HG03159 (cell line): ENCODE measurements at regions not wholly inside any gene's neighbourhood (a gene's known extent, or its start where the extent isn't known, plus 50 kb on each side); places are given as distances from the start of the nearest gene placed in this dataset.
"Not testable (repeated sequence)": the region's sequence is repeated elsewhere in the genome, so short reads cannot be mapped to it uniquely, and the experiment has no call there.

Experiments used
- ATAC-seq: cut with Tn5 transposase; IDR thresholded peaks from one replicate; pipeline ENCODE4 v1.9.1; 2021; ENCODE audit warnings: mild to moderate bottlenecking, moderate library complexity; ENCODE audit not compliant: unreplicated experiment

DNA sequence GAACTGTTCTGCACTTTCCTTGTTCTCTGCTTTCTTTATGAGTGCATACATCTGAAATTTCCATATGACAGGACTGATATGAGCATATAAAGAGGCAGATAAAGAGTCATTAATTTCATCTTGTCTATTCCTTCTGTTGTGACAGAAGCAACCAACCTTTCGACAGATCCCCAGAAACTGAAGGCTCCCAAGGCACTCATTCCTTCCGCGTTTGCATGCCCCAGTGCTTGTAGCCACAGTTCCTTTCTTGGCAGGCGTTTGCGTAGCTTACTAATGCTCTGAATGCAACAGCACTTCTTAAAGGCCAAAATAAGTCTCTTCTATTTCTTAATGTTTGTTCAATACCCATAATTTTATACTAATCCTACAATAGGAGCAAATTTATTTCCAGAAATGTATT, 94.0 kb upstream of the TBL1X start:
- ATAC-seq = no peak

DNA sequence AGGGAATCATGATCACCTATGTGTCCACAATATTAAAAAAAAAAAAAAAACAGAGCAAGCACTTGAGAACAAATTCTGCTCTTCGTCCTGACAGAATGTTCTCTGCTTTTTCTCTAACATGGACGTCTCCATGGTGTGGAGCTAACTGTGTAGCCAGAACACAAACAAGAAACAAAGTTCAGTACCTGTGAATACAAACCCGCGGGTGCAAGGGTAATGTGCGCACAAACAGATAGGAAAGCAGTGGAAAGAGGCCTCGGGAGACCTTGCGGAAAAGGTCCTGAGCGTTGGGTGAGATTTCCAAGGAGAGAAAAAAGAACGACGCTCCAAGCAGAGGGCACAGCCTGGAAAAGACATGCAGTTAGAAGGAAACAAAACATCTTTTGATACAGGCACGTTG, 92.0 kb upstream of the TBL1X start:
- no peak for ATAC-seq

DNA sequence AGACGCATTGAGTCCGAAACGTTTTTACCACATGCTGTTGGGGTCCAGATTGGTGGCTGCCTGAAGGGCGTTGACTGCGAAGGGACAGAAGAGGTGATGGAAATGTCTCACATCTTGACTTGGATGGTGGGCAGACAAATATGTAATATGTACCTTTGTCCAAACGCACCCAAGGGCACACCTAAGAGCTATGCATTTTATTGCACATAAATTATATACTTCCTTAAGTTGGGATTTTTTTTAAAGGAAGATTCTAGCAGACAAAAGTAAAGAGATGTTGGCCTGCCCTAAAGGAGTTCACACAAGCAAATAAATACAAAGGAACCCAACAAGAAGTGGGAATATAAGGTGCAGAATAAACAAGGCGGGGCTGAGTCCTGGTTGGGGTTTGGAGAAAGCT, 91.1 kb upstream of the TBL1X start:
- ATAC-seq = no peak

DNA sequence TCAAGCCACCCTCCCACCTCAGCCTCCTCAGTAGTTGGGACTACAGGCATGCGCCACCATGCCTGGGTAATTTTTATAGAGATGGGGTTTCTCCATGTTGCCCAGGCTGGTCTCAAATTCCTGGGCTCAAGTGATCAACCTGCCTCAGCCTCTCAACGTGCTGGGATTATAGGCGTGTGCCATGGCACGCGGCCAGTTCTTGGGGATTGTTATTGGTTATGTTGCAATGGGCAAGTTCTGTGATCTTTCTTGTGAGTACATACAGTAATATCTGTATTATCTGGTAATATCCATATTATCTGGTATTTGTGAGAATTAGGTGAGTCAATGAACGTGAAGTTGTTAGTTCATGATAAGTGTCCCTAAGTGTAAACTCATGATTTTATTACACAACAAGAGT, 90.3 kb upstream of the TBL1X start:
- ATAC-seq = no peak

DNA sequence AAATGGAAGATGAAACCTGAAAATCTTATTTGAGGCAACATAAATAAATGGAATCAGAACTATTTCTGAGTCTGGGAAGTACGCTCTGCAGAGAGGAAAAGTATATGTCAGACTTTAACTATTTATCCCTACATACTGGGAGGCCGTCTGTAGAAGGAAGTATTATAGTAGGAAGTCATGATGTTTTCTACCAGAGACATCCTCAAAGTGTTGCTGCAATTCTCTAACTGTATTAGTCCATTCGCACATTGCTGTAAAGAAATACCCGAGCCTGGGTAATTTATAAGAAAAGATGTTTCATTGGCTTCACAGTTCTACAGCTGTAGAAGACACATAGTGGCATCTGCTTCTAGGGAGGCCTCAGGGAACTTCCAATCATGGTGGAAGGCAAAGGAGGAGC, 88.7 kb upstream of the TBL1X start:
- ATAC-seq = no peak

DNA sequence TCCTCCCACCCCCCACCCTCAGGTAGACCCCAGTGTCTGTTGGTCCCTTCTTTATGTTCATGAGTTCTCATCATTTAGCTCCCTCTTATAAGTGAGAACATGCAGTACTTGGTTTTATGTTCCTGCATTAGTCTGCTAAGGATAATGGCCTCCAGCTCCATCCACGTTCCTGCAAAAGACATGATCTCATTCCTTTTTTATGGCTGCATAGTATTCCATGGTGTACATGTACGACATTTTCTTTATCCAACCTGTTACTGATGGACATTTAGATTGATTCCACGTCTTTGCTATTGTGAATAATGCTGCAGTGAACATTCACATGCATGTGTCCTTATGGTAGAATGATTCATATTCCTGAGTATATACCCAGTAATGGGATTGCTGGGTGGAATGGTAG, 87.6 kb upstream of the TBL1X start:
- not testable (repeated sequence) for ATAC-seq

DNA sequence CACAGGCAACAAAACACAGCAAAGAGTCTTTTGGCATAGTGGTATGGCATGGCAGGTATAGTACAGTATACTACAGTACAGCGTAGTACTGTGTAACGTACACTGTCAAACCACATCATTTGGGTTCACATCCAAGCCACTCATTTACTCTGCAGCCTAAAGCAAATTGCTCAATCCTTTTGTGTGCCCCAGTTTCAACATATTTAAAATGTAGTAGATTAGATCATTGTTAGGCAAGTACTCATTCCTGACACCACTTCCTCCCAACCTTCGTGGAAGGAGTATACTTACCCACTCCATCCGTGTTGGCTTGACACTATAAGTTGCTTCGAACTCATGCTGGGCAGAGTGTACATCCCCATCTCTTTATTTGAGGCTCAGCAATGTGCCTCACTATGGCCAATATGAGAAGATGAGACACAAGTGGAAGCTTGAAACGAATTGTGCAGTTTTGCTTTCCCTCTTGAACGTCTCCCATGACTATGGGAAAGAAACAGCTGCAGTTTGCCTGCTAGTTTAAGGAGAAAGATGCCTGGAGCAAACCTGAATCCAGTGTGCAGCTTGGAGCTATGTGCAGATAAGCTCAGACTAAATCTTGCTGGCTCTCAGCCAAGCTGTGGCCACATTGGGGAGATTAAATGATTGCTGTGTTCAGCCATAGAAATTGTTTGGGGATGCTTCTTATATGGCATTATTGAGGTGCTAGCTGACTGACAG, 85.7 kb upstream of the TBL1X start:
- ATAC-seq = no peak

DNA sequence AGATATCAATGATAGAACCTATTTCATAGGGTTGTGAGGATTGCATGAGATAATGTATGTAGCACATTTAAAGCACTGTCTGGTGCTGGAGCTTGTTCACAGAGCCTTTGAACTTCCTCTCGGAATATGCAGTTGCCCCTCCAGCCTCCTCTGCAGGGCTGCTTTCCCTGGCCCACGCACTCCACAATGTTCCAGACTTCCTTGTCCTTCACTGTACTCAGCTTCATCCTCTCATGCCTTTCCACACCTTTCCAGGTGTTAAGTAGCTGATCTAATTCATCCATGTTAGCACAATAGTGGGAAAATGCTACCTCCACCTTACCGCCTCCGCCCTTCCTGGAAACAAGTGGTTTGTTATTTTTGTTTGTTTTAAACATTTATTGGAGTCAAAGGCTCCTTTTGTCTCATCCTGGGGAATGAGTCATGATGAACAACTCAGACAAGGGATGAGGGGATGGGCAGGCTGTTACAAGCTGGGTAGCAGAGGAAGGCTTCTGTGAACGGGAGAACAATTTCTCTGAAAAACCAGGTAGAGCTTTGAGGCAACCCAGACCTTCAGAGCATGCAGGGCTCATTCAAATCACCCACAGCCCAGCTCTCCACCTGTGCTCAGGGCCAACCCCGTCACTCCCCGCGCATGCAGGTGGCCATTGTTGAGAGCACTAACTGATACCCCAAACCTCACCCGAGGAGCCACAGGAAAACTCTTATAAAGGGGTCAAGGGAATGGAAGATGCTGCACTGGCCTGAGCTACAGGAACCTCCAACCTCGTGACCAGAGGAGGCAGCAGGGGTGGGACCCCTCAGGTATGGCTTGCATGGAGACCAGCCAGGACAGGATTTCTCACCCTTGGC, 84.9 kb upstream of the TBL1X start:
- ATAC-seq = no peak

DNA sequence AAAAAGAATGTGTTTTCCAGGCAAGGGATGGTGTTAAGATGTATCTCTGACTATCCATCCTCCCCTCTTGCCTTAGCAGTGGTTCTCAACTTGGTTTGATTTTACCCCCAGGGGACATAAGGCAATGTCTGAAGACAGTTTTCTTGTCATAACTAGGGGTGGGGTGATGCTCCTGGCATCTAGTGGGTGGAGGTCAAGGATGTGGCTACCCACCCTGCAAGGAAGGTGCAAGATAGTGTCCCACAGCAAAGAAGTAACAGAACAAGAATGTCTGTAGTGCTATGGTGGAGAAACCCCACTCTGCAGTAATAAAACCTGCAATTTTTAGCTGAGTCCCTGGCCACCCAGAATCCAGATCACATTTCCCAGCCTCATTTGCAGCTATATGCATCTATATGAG, 81.2 kb upstream of the TBL1X start:
- no peak for ATAC-seq

DNA sequence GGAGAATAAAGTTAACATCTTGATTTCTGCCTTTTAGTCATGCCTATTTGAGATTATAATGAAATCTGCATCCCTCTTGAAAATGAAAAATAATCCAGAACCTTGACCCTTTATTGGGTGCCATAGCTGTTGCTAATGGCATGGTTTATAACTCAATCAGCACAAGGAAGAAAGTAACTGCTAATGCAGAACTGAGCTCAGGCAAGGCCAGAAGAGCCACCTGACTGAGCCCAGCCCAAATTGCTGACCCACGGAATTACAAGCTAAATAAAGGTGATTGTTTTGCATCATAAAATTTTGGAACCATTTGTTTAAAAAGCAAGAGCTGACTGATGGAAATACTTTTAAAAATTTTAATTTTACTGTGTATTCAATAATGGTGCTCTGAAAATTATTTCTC, 76.4 kb upstream of the TBL1X start:
- no peak for ATAC-seq

DNA sequence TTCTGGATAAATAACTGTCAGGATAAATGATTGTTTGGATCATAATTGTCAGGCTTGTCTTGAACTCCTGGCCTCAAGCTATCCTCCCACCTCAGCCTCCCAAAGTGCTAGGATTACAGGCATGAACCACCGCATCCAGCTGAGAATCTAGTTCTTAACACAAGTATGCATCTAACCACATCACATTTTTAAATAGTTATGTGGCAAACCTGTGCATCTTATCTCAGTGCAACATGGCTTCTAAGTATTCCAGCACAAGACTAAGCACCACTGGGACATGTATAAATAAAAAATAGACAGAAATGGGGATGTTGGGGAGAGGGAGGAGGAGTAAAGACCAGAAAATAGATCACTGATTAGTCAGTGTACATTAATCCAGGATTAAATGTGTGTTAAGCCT, 74.7 kb upstream of the TBL1X start:
- ATAC-seq = no peak

DNA sequence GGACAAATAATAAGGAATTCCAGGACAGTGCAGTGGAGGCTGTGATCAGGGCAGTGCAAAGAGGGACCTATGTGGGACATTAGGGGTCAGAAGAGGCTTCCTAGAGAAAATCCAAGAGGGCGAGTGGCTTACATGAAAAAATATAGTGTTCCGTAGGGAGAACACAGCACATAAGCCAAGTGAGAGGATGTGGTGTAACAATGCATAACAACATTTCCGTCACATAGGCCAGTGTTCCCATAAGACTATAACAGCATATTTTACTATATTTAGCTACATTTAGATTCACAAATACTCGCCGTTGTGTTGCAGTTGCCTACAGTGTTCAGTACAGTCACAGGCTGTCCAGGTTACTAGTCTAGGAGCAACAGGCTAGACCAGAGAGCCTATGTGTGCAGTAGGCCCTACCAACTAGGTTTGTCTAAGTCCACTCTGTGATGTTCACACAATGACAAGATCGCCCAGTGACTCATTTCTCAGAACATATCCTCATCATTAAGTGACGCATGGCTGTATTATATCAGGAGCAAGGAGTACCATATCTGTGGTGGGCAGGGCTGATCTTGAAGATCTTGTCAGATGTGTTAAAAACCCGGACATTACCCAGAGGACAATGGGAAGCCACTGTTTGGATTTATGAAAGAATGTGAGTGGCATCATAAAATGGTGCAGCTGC, 74.0 kb upstream of the TBL1X start:
- no peak for ATAC-seq

DNA sequence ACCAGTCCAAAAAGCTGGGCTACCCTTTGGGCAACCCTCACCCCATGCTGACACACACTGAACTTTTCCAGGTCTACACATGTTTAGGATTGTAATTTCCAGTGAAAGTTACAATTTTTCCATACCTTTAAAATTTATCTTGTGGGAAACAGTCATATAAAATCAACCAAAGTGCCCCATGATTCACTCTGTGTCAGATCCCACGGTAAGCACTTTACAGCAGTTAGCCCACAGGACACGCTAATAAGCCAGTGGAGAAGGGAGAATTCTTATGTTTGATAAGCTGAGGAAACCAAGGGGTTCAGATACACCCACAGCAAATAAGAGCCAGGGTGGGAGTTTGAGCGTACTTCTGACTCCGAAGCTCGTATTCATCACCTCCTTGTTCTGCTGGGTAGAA, 72.4 kb upstream of the TBL1X start:
- ATAC-seq = no peak

DNA sequence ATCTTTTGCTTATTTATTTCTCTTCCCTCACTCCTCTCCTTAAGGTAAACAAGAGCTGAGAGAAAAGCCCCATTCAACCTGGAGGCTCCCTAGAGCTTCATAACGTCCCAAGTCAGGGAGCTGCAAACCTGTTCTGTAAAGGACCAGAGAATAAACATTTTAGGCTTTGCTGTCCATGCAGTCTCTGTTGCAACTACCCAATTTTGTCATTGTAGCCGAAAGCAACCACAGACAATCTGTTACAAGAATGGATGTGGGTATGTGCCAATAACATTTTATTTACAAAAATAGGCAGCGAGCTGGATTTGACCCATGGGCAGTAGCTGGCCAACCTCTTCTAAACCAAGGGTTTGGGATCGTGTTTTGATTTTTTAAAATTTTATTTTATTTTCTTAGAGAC, 71.3 kb upstream of the TBL1X start:
- no peak for ATAC-seq

DNA sequence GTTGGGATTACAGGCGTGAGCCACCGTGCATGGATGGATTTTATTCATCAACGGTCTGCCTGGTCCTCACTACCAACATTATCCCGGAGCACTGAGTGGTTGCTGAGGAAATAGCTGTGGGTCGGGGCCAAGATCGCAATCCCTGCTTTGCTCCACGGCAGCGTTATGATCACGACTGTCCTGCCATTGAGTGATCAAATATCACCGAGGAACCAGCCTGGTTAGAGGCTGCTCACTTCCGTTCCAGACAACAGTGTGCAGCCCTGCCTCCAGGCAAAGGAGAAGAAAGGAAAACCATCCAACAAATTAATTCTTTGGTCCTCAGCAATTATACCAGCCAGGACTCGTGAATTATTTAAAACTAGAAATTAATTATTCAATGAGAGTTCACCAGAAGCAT, 70.6 kb upstream of the TBL1X start:
- ATAC-seq = no peak

DNA sequence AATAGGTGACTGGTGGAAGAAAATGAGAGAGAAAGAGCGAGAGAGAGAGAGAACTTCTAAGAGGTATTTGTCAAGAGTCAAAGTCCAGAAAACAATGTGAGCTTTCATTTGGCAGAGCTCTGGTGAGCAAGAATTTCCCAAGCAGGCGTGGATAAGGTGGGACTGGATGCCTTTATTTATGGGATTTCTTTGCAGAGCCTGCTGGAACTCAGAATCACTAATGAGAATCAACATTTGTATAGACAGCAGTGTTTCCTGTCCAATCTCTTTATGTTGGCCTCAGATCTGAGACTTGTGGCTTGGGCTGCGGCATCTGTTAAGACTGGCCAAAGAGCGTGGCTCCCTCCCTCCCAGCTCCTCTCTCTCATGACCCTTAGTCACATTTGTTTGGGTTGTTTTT, 67.9 kb upstream of the TBL1X start:
- ATAC-seq = no peak

DNA sequence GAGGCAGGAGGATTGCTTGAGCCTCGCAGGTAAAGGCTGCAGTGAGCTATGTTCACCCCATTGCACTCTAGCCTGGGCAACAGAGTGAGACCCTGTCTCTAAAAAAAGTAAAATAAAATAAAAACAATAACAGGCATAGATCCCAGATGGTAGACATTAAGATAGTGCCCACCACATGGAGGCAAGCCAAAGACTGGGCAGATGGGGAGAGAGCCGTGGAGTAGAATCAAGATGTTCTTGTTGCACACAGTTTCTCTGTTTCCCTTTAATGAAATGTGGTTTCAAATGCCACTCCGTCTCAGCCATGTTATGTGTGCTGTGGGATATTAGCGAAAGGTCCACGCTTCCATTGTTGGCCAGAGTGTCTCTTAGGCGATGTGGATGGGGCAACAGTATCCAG, 63.8 kb upstream of the TBL1X start:
- no peak for ATAC-seq

DNA sequence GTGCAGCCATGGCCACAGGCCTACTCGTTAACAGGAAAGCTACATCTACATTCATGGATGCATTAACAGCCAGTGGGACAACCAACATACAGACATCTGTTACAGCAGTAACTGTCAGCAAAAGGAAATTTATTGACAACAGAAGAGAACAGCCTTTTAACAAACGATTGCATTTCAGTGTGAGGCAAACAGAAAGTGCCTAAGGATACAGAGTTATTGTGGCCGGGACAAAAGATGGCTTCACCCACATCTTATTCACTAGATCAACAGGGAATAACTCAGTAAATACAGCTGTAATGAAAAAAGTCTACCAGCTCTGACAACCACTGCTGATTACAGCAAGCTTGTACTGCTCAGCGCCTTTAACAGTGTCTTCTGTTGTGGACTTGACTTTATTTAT, 61.5 kb upstream of the TBL1X start:
- ATAC-seq = no peak

DNA sequence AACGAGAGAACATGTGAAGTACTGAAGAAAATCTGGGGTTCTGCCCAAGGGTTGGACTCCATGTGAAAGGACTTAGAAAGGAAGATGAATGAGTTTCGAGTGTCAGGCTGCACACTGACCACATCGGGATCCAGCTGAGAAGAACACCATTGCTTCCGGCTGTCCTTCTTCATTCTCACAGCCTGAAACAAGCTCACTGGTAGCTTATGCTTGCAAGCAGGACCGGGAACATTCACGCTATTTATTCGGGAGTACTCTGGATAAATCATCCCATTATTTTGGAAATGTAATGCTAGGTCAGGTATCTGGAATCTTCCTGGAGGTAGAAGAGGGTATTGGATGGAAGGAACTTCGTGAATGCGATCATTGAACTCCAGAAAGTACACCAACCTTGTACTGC, 59.2 kb upstream of the TBL1X start:
- ATAC-seq = not testable (repeated sequence)

DNA sequence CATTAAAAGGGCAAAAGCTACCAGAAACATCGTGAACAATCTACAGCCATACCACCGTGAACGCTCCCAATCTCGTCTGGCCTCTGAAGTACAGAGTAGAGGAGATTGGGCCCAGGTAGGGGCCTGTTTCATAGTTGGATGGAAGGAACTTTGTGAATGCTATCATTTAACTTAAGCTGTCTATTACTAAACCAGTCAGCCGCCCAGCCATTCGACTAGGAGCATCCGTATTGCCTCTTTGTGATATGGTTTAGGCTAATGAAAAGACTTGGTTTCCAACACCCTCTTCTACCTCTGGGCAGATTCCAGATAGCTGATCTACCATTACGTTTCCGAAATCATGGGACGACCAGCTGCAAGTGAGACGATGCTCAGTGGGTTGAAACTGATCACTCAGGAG, 54.0 kb upstream of the TBL1X start:
- not testable (repeated sequence) for ATAC-seq

DNA sequence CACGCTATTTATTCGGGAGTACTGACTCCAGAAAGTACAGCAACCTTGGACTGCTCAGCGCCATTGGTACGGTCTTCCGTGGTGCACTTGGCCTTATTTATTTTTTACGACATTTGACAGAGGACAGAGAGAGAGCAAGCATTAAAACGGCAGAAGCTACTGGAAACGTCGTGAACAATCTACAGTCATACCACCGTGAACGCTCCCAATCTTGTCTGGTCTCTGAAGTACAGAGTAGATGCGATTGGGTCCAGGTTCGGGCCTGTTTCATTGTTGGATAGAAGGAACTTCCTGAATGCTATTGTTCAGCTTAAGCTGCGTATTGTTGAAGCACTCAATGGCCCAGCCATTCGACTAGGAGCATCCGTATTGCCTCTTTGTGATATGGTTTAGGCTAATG, 53.2 kb upstream of the TBL1X start:
- not testable (repeated sequence) for ATAC-seq

DNA sequence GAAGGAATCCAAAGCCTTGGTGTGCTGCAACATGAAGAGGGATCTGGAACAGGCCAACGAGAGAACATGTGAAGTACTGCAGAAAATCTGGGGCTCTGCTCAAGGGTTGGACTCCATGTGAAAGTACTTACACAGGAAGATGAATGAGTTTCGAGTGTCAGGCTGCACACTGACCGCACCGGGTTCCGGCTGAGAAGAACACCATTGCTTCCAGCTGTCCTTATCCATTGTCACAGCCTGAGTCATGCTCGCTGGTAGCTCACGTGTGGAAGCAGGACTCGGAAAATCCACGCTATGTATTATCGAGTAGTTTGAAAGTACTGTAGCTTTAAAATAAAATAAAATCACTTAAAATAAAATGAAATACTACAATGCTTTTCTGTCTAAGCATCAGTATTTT, 50.4 kb upstream of the TBL1X start:
- no peak for ATAC-seq
